ENCODE measurements at regions not wholly inside any gene's neighbourhood (a gene's known extent, or its start where the extent isn't known, plus 50 kb on each side); places are given as distances from the start of the nearest gene placed in this dataset.

GRCh38 chr16:52254746-52255145, 292.2 kb downstream of the TOX3 start:
- Histone ChIP-seq H3K27ac (no peak overlapping the region), H3K9me3 (no peaks in the 10 kb centered on the region), H3K4me1 (no peaks in the 10 kb centered on the region), H3K4me3 (no peak overlapping the region), H3K27me3 (no peaks in the 10 kb centered on the region), H3K36me3 (no peaks in the 10 kb centered on the region)
- intact Hi-C loops (cut with DNase I; ENCODE audit: low total_unique reads), result no loop called here
- no peak for DNase-seq
- no peak for TF ChIP-seq CTCF (IDR thresholded peaks at IDR 0.05)
- TF ChIP-seq POLR2A (IDR thresholded peaks at IDR 0.05), result no peak

- H3K27ac ChIP-seq, result no peak overlapping the region
- H3K9me3 ChIP-seq, result peaks cover 0 to under 1% of the 10 kb centered on the region in 2 donors
- H3K36me3 ChIP-seq, result no peaks in the 10 kb centered on the region
- H3K4me1 ChIP-seq, result no peaks in the 10 kb centered on the region
- H3K4me3 ChIP-seq, result no peak overlapping the region
- H3K27me3 ChIP-seq, result no peaks in the 10 kb centered on the region
- TF ChIP-seq CTCF (IDR thresholded peaks at IDR 0.05), result no peak
- no peak for TF ChIP-seq POLR2A (IDR thresholded peaks at IDR 0.05)
- intact Hi-C loops (cut with DNase I; ENCODE audit: low total_unique reads), result no loop called here
- no peak for DNase-seq
Observed at GRCh38 chr16:52252680-52253079, 294.3 kb downstream of the TOX3 start.

- no peaks in the 10 kb centered on the region for H3K4me1 ChIP-seq
- H3K4me3 ChIP-seq, result no peak overlapping the region
- H3K9me3 ChIP-seq, result peaks cover 0 to 5% of the 10 kb centered on the region in 2 donors
- H3K27me3 ChIP-seq, result no peaks in the 10 kb centered on the region
- no peak overlapping the region for H3K27ac ChIP-seq
- no peaks in the 10 kb centered on the region for H3K36me3 ChIP-seq
- DNase-seq, result no peak
- intact Hi-C loops (cut with DNase I; ENCODE audit: low total_unique reads), result no loop called here
- no peak for TF ChIP-seq CTCF (IDR thresholded peaks at IDR 0.05)
- no peak for TF ChIP-seq POLR2A (IDR thresholded peaks at IDR 0.05)
Observed at GRCh38 chr16:52251495-52251894, 295.4 kb downstream of the TOX3 start.

- Histone ChIP-seq H3K27me3 (no peaks in the 10 kb centered on the region), H3K36me3 (no peaks in the 10 kb centered on the region), H3K4me3 (no peak overlapping the region), H3K4me1 (no peaks in the 10 kb centered on the region), H3K9me3 (peaks cover 0 to 5% of the 10 kb centered on the region in 2 donors), H3K27ac (no peak overlapping the region)
- intact Hi-C loops (cut with DNase I; ENCODE audit: low total_unique reads), result no loop called here
- no peak for TF ChIP-seq POLR2A (IDR thresholded peaks at IDR 0.05)
- TF ChIP-seq CTCF (IDR thresholded peaks at IDR 0.05), result no peak
- no peak for DNase-seq
Observed at GRCh38 chr16:52247737-52248136, 299.2 kb downstream of the TOX3 start.

- Histone ChIP-seq H3K4me3 (no peak overlapping the region), H3K36me3 (no peaks in the 10 kb centered on the region), H3K4me1 (no peaks in the 10 kb centered on the region), H3K27me3 (no peaks in the 10 kb centered on the region), H3K27ac (no peak overlapping the region), H3K9me3 (no peaks in the 10 kb centered on the region)
- intact Hi-C loops (cut with DNase I; ENCODE audit: low total_unique reads), result no loop called here
- TF ChIP-seq POLR2A (IDR thresholded peaks at IDR 0.05), result no peak
- no peak for TF ChIP-seq CTCF (IDR thresholded peaks at IDR 0.05)
- no peak for DNase-seq
Observed at GRCh38 chr16:52238710-52239109, 308.2 kb downstream of the TOX3 start.

Data from uterus (tissue), 3 donors.